Upper lobe of left lung (tissue), 4 donors: ENCODE measurements at regions not wholly inside any gene's neighbourhood (a gene's known extent, or its start where the extent isn't known, plus 50 kb on each side); places are given as distances from the start of the nearest gene placed in this dataset.

ENCODE experiments used
- CTCF ChIP-seq, 6 experiments: fragments of 450-650 bp in 4 of 6; fragments of 200-600 bp in 2 of 6; sonication (generic) in 2 of 6; IDR thresholded peaks; one replicate each; pipeline ENCODE4 v1.5.1; 2016 to 2019; ENCODE audit warnings: antibody characterized with exemption in 6 of 6
- POLR2A ChIP-seq, 4 donors: fragments of 450-650 bp; IDR thresholded peaks; one replicate each; pipeline ENCODE4 v1.5.1; 2016 to 2017; ENCODE audit warnings: antibody characterized with exemption in 4 of 4, mild to moderate bottlenecking in 2 of 4
- POLR2AphosphoS5 ChIP-seq, 2 donors: sonication (generic); formaldehyde crosslinking; IDR thresholded peaks; one replicate each; pipeline ENCODE4 v1.5.1; 2017; ENCODE audit warnings: antibody characterized with exemption in 2 of 2

- no peak for TF ChIP-seq POLR2AphosphoS5 (IDR thresholded peaks at IDR 0.05)
- no peak for TF ChIP-seq CTCF (IDR thresholded peaks at IDR 0.05)
- no peak for TF ChIP-seq POLR2A (IDR thresholded peaks at IDR 0.05)
These were observed 826.0 kb downstream of the SORCS1 start for GRCh38 chr10:106338486-106338885.
